Epithelial cell of proximal tubule (primary cell): ENCODE measurements at regions not wholly inside any gene's neighbourhood (a gene's known extent, or its start where the extent isn't known, plus 50 kb on each side); places are given as distances from the start of the nearest gene placed in this dataset.

ENCODE experiments used
- DNase-seq: peaks from one replicate; pipeline ENCODE4 v3.0.0-alpha.2; 2011; ENCODE audit warnings: low read depth
- H3K4me3 ChIP-seq: 2 replicates; pipeline ENCODE4 v1.5.1; 2011; ENCODE audit warnings: low read depth, mild to moderate bottlenecking, low read length
- TF ChIP-seq, protein P1 (sequence below): conservative IDR thresholded peaks from 2 replicates; pipeline ENCODE4 v1.5.1; 2012; ENCODE audit warnings: low read depth, mild to moderate bottlenecking, low read length

GRCh38 chr10:109474812-109475211, 448.5 kb downstream of the XPNPEP1 start:
- no peak for DNase-seq
- no peak overlapping the region for H3K4me3 ChIP-seq
- TF ChIP-seq, protein P1, sequence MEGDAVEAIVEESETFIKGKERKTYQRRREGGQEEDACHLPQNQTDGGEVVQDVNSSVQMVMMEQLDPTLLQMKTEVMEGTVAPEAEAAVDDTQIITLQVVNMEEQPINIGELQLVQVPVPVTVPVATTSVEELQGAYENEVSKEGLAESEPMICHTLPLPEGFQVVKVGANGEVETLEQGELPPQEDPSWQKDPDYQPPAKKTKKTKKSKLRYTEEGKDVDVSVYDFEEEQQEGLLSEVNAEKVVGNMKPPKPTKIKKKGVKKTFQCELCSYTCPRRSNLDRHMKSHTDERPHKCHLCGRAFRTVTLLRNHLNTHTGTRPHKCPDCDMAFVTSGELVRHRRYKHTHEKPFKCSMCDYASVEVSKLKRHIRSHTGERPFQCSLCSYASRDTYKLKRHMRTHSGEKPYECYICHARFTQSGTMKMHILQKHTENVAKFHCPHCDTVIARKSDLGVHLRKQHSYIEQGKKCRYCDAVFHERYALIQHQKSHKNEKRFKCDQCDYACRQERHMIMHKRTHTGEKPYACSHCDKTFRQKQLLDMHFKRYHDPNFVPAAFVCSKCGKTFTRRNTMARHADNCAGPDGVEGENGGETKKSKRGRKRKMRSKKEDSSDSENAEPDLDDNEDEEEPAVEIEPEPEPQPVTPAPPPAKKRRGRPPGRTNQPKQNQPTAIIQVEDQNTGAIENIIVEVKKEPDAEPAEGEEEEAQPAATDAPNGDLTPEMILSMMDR: no peak

DNA sequence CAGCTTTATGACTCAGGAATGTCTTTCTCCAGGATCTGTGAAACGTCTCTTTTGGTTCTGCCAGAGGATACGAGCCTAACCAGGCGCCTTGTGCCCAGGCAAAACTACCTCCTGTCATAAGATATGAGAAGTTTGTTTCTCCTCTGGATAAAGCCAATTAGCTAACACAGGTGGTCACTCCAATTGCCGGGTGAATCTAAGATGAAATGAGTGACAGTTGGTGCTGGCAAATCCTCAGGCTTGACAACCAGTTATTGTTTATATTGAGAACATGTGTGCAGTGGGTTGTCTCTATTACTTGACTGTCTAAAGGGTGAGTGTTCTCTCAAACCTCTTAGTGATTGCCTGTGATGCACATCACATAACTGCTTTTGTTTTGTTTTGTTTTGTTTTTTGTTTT, 449.1 kb downstream of the XPNPEP1 start:
- DNase-seq: no peak
- TF ChIP-seq, protein P1: no peak
- no peak overlapping the region for H3K4me3 ChIP-seq

DNA sequence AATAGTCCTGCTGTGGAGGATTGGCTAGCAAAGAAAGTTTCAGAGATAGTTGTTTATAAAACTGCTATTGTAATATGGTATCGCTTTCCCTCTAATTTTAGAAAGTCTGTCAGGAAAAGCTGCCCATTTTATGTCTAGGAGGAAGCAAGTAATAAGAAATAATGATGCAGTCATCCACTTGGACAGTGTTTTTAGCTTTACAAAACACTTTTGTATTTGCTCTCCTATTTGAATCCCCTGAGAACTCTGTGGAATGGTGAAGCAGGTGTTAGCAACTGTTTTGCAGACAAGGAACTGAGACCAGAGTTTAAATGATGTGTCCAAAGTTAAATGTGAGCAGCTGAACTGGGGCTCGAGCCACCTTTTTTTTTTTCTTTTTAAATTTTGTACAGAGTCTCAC, 455.8 kb downstream of the XPNPEP1 start:
- DNase-seq: no peak
- TF ChIP-seq, protein P1: no peak
- H3K4me3 ChIP-seq: no peak overlapping the region

DNA sequence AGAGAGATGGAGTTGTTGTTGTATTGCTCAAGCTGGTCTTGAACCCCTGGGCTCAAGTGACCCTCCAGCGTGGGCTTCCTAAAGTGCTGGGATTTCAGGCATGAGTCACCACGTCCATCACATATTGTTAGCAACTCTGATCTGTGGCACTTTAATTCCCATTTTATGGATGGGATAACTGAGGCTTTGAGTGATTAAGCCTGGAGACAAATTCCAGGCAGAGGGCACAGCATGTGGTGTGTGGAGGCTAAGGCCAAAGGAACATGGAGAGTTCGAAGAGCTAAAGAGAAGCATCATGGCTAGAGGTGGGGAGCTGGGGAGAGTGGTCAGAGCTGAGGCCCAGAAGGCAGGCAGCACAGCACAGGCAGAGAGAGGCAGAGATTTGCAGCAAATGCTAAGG, 458.4 kb downstream of the XPNPEP1 start:
- no peak for DNase-seq

DNA sequence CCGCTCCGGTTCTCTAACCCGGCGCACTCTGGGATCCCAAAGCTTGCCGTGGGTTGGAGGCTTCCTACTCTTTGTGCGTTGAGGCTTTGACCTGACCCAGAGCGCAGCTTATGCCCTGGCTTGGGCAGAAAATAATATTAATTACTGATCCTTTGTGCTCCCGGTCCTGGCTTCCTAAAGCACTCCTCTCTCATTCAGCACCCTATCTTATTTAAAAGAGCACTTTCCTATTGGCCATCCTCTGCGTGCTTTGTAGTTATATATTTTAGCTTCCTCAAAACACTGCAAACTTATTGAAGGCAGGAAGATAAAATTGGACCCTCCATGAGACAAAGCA, 466.0 kb downstream of the XPNPEP1 start:
- no peak for DNase-seq
- no peak overlapping the region for H3K4me3 ChIP-seq
- TF ChIP-seq, protein P1: no peak

More for the DNA sequence above, 458.4 kb downstream of the XPNPEP1 start:
- TF ChIP-seq, protein P1: no peak
- H3K4me3 ChIP-seq: no peak overlapping the region

- H3K4me3 ChIP-seq: no peak overlapping the region
- DNase-seq: no peak
- TF ChIP-seq, protein P1: no peak
Measured at GRCh38 chr10:109456566-109457301, 466.6 kb downstream of the XPNPEP1 start.

- no peak for DNase-seq
- no peak overlapping the region for H3K4me3 ChIP-seq
- TF ChIP-seq, protein P1: no peak
Measured at GRCh38 chr10:109454691-109455090, 468.6 kb downstream of the XPNPEP1 start.
